ENCODE measurements at regions not wholly inside any gene's neighbourhood (a gene's known extent, or its start where the extent isn't known, plus 50 kb on each side); places are given as distances from the start of the nearest gene placed in this dataset.
"Not testable (repeated sequence)": the region's sequence is repeated elsewhere in the genome, so short reads cannot be mapped to it uniquely, and the experiment has no call there.

- POLR2A ChIA-PET (ENCODE audit: unreplicated experiment); H2BK5ac ChIP-seq (ENCODE audit: low read depth, low read length, poor library complexity, severe bottlenecking); H3K4me2 ChIP-seq (ENCODE audit: low read depth, low read length); H3K4me1 ChIP-seq (ENCODE audit: control insufficient read depth, insufficient read depth, low read length); H3K56ac ChIP-seq (ENCODE audit: extremely low read depth, insufficient read depth, low read length); H3K36me3 ChIP-seq (ENCODE audit: control insufficient read depth, insufficient read depth, low read length); in situ Hi-C loops (cut with MboI; ENCODE audit: low sequenced_read_pairs); H3K9me1 ChIP-seq (ENCODE audit: insufficient read depth, low read length); H4K5ac ChIP-seq (ENCODE audit: low read depth, low read length); H4K91ac ChIP-seq (ENCODE audit: insufficient read depth, low read depth, low read length); H3K4ac ChIP-seq (ENCODE audit: low read depth, low read length); H3K9ac ChIP-seq (ENCODE audit: low read depth, low read length); H2BK120ac ChIP-seq (ENCODE audit: low read depth, low read length); H2AFZ ChIP-seq (replicated peaks; ENCODE audit: low read length, poor library complexity); dilution Hi-C loops (cut with HindIII; ENCODE audit: low sequenced_read_pairs, unreplicated experiment); H3K4me3 ChIP-seq (ENCODE audit: insufficient read depth, low read depth, low read length); H3K27me3 ChIP-seq (ENCODE audit: control insufficient read depth, insufficient read depth, low read length); H2AK5ac ChIP-seq (ENCODE audit: low read depth, low read length); H3K14ac ChIP-seq (replicated peaks; ENCODE audit: low read depth, low read length); H3K23ac ChIP-seq (ENCODE audit: low read depth, low read length); ATAC-seq (ENCODE audit: low read depth); CTCF ChIA-PET; BruUV-seq (replicated peaks); H2AK9ac ChIP-seq (replicated peaks; ENCODE audit: low read depth, low read length, poor library complexity); H4K20me1 ChIP-seq (ENCODE audit: insufficient read depth, low read length); intact Hi-C loops (cut with micrococcal nuclease); H3K79me1 ChIP-seq (ENCODE audit: low read depth in 1 of 2, low read length in 2 of 2); H4K8ac ChIP-seq (ENCODE audit: low read depth in 2 of 2, low read length in 2 of 2); H3K18ac ChIP-seq (ENCODE audit: low read depth, low read length); H2BK20ac ChIP-seq (ENCODE audit: low read depth, low read length); H3K27ac ChIP-seq (ENCODE audit: insufficient read depth, low read length); H2BK15ac ChIP-seq (ENCODE audit: low read depth, low read length); DNase-seq; H3K9me3 ChIP-seq (ENCODE audit: control insufficient read depth, insufficient read depth, low read length): not testable (repeated sequence)
- WGBS, 2 experiments (ENCODE audit: extremely low coverage in 2 of 2, insufficient read length in 1 of 2), result no CpG with 5 or more reads among the region's 17 CpGs
These were observed 1245.5 kb upstream of the PHF14 start for GRCh38 chr7:9728014-9728657.

Data from IMR-90 (cell line).